Keratinocyte (primary cell): ENCODE measurements at regions not wholly inside any gene's neighbourhood (a gene's known extent, or its start where the extent isn't known, plus 50 kb on each side); places are given as distances from the start of the nearest gene placed in this dataset.

Experiments
- DNase-seq: peaks from one replicate; pipeline ENCODE4 v3.0.0-alpha.2; 2011; ENCODE audit warnings: low read depth, missing footprints, low spot score
- FAIRE-seq: peaks from 2 replicates; lab custom pipeline; 2011; peaks lifted over from hg19 to GRCh38; lab: Jason Lieb, UNC
- H2AFZ ChIP-seq: 2 replicates; pipeline ENCODE4 v1.6.0; 2012; ENCODE audit warnings: low read length, control low read depth, inconsistent platforms; ENCODE audit not compliant: control insufficient read depth
- H3K27ac ChIP-seq: 2 replicates; pipeline ENCODE4 v1.5.1; 2011; ENCODE audit warnings: low read length; ENCODE audit not compliant: control insufficient read depth, insufficient read depth
- H3K27me3 ChIP-seq: 3 replicates; pipeline ENCODE4 v1.6.0; 2011; ENCODE audit warnings: low read length; ENCODE audit not compliant: control insufficient read depth, insufficient read depth; ENCODE audit errors: extremely low read depth
- H3K36me3 ChIP-seq, 2 experiments: 2 replicates in 1 of 2; 3 replicates in 1 of 2; pipeline ENCODE4 v1.5.1; 2011; ENCODE audit warnings: low read length in 2 of 2, mild to moderate bottlenecking in 1 of 2; ENCODE audit not compliant: control insufficient read depth in 2 of 2, insufficient read depth in 2 of 2; ENCODE audit errors: extremely low read depth in 1 of 2
- H3K4me1 ChIP-seq: 3 replicates; pipeline ENCODE4 v1.5.1; 2011; ENCODE audit warnings: low read length; ENCODE audit not compliant: control insufficient read depth, insufficient read depth; ENCODE audit errors: extremely low read depth
- H3K4me2 ChIP-seq: 3 replicates; pipeline ENCODE4 v1.6.0; 2011; ENCODE audit warnings: low read depth, low read length; ENCODE audit not compliant: control insufficient read depth, insufficient read depth; ENCODE audit errors: extremely low read depth
- H3K4me3 ChIP-seq, 3 experiments: fragments of 200-600 bp in 1 of 3; sonication (generic) in 1 of 3; 2 replicates in 2 of 3; 3 replicates in 1 of 3; pipeline ENCODE4 v1.5.1; 2011 to 2016; ENCODE audit warnings: low read length in 3 of 3, mild to moderate bottlenecking in 3 of 3, control low read depth in 2 of 3, inconsistent platforms in 1 of 3, low read depth in 1 of 3, mixed read lengths in 1 of 3, mixed run types in 1 of 3, moderate library complexity in 1 of 3; ENCODE audit not compliant: control insufficient read depth in 2 of 3, insufficient read depth in 2 of 3; ENCODE audit errors: extremely low read depth in 1 of 3
- H3K79me2 ChIP-seq: 2 replicates; pipeline ENCODE4 v1.6.0; 2012; ENCODE audit warnings: low read length; ENCODE audit not compliant: control insufficient read depth, insufficient read depth
- H3K9ac ChIP-seq: 3 replicates; pipeline ENCODE4 v1.6.0; 2011; ENCODE audit warnings: low read length; ENCODE audit not compliant: control insufficient read depth, insufficient read depth; ENCODE audit errors: extremely low read depth
- H3K9me1 ChIP-seq: 3 replicates; pipeline ENCODE4 v1.6.0; 2011; ENCODE audit warnings: low read length; ENCODE audit not compliant: control insufficient read depth, insufficient read depth; ENCODE audit errors: extremely low read depth
- H3K9me3 ChIP-seq: 2 replicates; pipeline ENCODE4 v1.5.1; 2012; ENCODE audit warnings: low read depth, low read length; ENCODE audit not compliant: control insufficient read depth
- H4K20me1 ChIP-seq: 3 replicates; pipeline ENCODE4 v1.6.0; 2011; ENCODE audit warnings: low read length; ENCODE audit not compliant: control insufficient read depth, insufficient read depth; ENCODE audit errors: extremely low read depth
- EZH2 ChIP-seq: IDR thresholded peaks from one replicate; pipeline ENCODE4 v1.6.1; 2012; ENCODE audit warnings: inconsistent platforms, mild to moderate bottlenecking, low read length, moderate library complexity
- dilution Hi-C: fragments of 300-500 bp; cut with MboI; formaldehyde crosslinking; loops from one replicate; pipeline ENCODE4 v1.7.0; 2020; ENCODE audit warnings: low sequenced_read_pairs; ENCODE audit not compliant: extremely low pct_ligation_motif_present
- TF ChIP-seq, protein P1 (sequence below), 3 experiments: IDR thresholded peaks in 1 of 3; conservative IDR thresholded peaks in 1 of 3; optimal IDR thresholded peaks in 1 of 3; 2 replicates in 2 of 3; 3 replicates in 1 of 3; pipeline versions ENCODE3 to v1.5.1; 2011; ENCODE audit warnings: low read length in 3 of 3, mild to moderate bottlenecking in 3 of 3, moderate library complexity in 2 of 3, control low read depth in 1 of 3, inconsistent platforms in 1 of 3; ENCODE audit not compliant: insufficient read depth in 2 of 3; ENCODE audit errors: extremely low read depth in 1 of 3

DNA sequence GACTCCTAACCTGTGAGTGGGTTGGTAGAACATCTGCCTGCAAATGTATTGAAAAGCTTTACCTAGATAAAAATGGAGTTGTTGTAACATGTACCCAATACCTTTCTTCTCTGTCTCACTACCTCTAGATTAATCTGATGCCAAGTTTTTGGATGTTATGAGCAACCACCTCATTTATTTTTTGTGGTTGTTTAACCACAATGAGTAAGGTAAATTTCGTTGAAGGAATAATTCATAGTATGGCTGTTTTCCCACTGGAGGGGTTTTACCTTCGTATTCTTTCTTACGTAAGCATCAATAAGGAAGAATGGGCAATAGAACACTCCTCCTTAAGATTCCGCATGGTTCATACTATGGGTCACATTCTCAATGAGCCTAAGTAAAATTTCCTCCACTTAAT lies 165.4 kb downstream of the CDH26 start:
- DNase-seq (peak; percentile 36), FAIRE-seq (peak; percentile 13)
- H3K9ac ChIP-seq: no peak overlapping the region
- H3K27ac ChIP-seq: no peak overlapping the region
- no peaks in the 10 kb centered on the region for H3K9me1 ChIP-seq
- no peaks in the 10 kb centered on the region for H3K36me3 ChIP-seq
- H3K4me1 ChIP-seq: peaks cover 12% of the 10 kb centered on the region
- H3K9me3 ChIP-seq: no peaks in the 10 kb centered on the region
- H3K4me3 ChIP-seq: no peak overlapping the region
- dilution Hi-C loops: no loop called here
- TF ChIP-seq EZH2: no peak
- TF ChIP-seq, protein P1, sequence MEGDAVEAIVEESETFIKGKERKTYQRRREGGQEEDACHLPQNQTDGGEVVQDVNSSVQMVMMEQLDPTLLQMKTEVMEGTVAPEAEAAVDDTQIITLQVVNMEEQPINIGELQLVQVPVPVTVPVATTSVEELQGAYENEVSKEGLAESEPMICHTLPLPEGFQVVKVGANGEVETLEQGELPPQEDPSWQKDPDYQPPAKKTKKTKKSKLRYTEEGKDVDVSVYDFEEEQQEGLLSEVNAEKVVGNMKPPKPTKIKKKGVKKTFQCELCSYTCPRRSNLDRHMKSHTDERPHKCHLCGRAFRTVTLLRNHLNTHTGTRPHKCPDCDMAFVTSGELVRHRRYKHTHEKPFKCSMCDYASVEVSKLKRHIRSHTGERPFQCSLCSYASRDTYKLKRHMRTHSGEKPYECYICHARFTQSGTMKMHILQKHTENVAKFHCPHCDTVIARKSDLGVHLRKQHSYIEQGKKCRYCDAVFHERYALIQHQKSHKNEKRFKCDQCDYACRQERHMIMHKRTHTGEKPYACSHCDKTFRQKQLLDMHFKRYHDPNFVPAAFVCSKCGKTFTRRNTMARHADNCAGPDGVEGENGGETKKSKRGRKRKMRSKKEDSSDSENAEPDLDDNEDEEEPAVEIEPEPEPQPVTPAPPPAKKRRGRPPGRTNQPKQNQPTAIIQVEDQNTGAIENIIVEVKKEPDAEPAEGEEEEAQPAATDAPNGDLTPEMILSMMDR (optimal IDR thresholded peaks at IDR 0.05 in 1 of 3, IDR thresholded peaks at IDR 0.05 in 1 of 3, conservative IDR thresholded peaks at IDR 0.05 in 1 of 3; ENCODE audit: extremely low read depth in 1 of 3, insufficient read depth in 2 of 3, low read length in 3 of 3): no peak
- H3K27me3 ChIP-seq: peaks cover 36% of the 10 kb centered on the region
- peak overlapping the region; percentile 6 for H3K4me2 ChIP-seq
- H2AFZ ChIP-seq: no peak overlapping the region
- no peaks in the 10 kb centered on the region for H4K20me1 ChIP-seq
- H3K79me2 ChIP-seq: no peaks in the 10 kb centered on the region

DNA sequence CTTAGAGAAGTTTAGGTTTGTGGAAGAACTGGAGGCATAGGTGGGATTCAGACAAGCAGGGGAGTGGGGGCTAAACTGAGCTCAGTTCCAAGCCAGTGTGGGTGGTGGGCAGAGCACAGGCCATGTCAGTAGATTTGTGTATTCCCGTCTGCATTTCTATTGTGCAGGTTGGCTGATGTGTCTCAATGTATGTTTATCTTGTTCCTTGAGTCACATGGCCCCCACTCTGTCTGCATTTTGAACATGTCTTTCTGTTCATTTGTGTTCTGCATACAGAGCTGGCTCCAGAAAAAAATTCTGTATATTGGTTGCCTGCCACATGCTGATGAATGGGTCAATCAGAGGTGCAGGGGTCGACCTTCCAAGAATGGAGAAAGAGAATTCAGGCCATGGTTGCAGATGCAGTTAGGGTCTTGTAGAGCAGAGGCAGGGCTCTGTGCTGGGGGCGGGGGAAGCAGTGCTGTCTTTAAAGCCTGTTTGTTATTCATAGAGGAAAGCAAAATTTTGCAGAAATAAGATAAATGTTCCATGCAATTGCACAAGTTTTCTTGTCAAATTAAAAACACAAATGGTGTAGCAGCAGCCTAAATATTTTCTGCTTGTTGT lies 166.7 kb downstream of the CDH26 start:
- TF ChIP-seq, protein P1 (optimal IDR thresholded peaks at IDR 0.05 in 1 of 3, IDR thresholded peaks at IDR 0.05 in 1 of 3, conservative IDR thresholded peaks at IDR 0.05 in 1 of 3; ENCODE audit: extremely low read depth in 1 of 3, insufficient read depth in 2 of 3, low read length in 3 of 3): no peak
- TF ChIP-seq EZH2: no peak
- Histone ChIP-seq H3K79me2 (no peaks in the 10 kb centered on the region), H2AFZ (no peak overlapping the region), H3K4me3 (no peak overlapping the region), H4K20me1 (no peaks in the 10 kb centered on the region), H3K9ac (no peak overlapping the region), H3K4me1 (peaks cover 12% of the 10 kb centered on the region), H3K27ac (no peak overlapping the region), H3K9me3 (no peaks in the 10 kb centered on the region), H3K9me1 (no peaks in the 10 kb centered on the region), H3K36me3 (no peaks in the 10 kb centered on the region), H3K4me2 (no peak overlapping the region), H3K27me3 (peaks cover 39% of the 10 kb centered on the region)
- DNase-seq (no peak), FAIRE-seq (no peak)
- dilution Hi-C loops: no loop called here
